ENCODE measurements at regions not wholly inside any gene's neighbourhood (a gene's known extent, or its start where the extent isn't known, plus 50 kb on each side); places are given as distances from the start of the nearest gene placed in this dataset.
"Not testable (repeated sequence)": the region's sequence is repeated elsewhere in the genome, so short reads cannot be mapped to it uniquely, and the experiment has no call there.

DNA sequence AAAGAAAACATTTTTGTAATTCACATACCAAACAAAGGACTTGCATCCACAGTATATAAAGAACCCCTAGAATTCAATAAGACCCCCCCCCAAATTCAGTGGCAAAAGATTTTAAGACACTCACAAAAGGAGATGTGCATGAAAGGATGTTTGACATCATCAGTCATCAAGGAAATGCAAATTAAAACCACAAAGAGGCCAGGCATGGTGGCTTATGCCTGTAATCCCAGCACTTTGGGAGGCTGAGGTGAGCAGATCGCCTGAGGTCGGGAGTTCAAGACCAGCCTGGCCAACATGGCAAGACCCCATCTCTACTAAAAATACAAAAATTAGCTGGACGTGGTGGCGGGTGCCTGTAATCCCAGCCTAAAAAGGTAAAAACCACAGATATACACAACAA is 61.3 kb downstream of the AIPL1 start:
- not testable (repeated sequence) for H3K27ac ChIP-seq (ENCODE audit: low read depth); H3K36me3 ChIP-seq (ENCODE audit: insufficient read depth); H3K4me1 ChIP-seq (ENCODE audit: insufficient read depth); H3K4me3 ChIP-seq (ENCODE audit: low read depth, low read length); DNase-seq (ENCODE audit: extremely low spot score)
- 83% methylated on average over 4 of the region's 4 CpGs for WGBS

DNA sequence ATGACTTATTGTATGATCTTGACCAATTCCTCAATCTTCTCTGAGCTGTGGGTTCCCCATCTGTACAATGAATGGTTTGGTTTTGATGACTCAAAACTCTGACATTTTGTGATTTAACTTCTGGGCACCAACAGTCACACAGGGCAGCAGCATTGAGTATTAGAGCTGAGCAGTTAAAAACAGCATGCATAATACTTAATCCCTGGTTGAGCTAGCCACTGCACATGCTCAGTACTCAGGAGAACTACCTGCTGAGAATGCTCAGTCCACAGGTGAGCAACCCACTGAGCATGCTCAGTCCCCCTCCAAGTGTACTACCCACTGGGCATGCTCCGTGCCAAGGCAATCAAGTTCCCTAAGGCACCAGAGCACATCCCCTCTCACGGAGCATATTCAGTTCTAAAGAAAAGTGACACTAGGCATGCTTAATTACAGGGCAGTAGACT is 68.7 kb downstream of the AIPL1 start:
- H3K4me1 ChIP-seq (ENCODE audit: insufficient read depth), result no peaks in the 10 kb centered on the region
- no peak overlapping the region for H3K27ac ChIP-seq (ENCODE audit: low read depth)
- H3K4me3 ChIP-seq (ENCODE audit: low read depth, low read length), result no peak overlapping the region
- WGBS, result 57% methylated on average over 2 of the region's 2 CpGs
- no peaks in the 10 kb centered on the region for H3K36me3 ChIP-seq (ENCODE audit: insufficient read depth)
- DNase-seq (ENCODE audit: extremely low spot score), result no peak

DNA sequence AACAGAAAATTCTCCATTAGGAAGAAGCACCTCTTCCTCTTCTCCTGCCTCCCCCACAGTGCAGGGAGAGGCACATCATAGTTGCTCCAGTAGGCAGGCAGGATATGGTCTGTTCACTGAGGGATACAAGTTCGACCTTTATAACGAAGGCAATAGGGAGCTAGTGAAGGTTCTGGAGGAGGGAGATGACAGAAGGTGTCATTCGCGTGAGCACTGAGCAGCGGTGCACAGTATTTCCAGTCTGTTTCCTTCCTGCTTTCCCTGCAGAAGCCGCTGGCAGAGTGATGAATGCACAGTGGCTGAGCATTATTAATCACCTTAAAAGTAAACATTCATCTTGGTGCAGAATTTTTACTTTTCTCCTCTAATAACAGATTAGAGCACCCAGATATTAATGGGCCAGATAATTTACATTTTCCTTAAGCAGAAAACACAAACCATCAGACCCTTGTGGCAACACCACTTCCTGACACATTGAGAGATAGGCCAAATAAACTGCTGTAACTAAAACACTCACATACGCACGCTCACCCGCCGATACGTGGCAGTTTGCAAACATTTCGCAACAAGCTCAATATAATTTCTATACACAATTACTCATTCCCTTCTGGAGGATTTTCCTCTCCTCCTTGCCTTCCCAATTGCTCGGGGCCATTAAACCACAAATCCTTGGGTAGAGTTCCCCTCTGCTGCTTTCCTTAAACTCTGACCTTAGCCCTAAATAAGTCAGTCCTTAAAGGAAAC is 69.5 kb downstream of the AIPL1 start:
- H3K36me3 ChIP-seq (ENCODE audit: insufficient read depth), result no peaks in the 10 kb centered on the region
- 47% methylated on average over 13 of the region's 13 CpGs for WGBS
- no peak overlapping the region for H3K27ac ChIP-seq (ENCODE audit: low read depth)
- no peak overlapping the region for H3K4me3 ChIP-seq (ENCODE audit: low read depth, low read length)
- DNase-seq (ENCODE audit: extremely low spot score), result no peak
- no peaks in the 10 kb centered on the region for H3K4me1 ChIP-seq (ENCODE audit: insufficient read depth)

DNA sequence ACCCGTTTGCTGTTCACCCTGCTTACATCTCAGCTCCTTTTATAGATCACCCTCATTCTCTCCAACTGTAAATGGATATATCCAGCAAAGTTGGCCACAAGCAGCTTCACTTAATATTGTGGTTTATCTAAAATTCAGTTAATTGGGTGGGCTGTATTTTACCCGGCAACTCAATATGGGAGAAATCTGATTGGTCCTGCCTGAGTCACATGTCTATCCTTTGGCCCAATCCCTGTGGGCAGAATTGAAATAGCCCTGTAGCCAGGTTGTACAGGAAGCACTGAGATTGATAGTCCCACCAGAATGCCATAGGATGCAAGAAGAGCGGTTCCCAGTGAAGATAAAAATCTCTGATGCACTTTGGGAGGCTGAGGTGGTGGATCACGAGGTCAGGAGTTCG is 73.2 kb downstream of the AIPL1 start:
- Histone ChIP-seq H3K4me3 (ENCODE audit: low read depth, low read length) (no peak overlapping the region), H3K36me3 (ENCODE audit: insufficient read depth) (no peaks in the 10 kb centered on the region), H3K4me1 (ENCODE audit: insufficient read depth) (no peaks in the 10 kb centered on the region), H3K27ac (ENCODE audit: low read depth) (no peak overlapping the region)
- DNase-seq (ENCODE audit: extremely low spot score), result no peak
- 81% methylated on average over 5 of the region's 5 CpGs for WGBS

DNA sequence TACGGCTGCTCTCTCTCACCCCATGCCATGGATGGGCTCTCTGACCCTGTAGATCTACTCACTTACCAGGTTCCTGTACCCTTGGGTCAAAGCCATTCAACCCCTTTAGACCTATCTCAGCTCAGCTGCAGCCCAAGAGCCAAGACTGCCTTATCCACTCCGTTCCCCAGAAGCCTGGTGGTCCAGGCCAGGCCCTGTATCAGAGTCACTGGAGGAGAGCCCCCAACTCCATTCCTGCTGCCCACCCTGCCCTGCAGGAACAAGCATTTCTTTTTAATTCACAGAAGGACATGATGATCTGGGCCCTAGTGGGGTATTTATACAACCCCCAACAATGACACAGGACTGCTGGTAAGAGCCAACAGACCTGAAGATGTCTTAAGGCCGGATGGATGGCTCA is 76.8 kb downstream of the AIPL1 start:
- no peak for DNase-seq (ENCODE audit: extremely low spot score)
- H3K27ac ChIP-seq (ENCODE audit: low read depth), result no peak overlapping the region
- 79% methylated on average over 3 of the region's 3 CpGs for WGBS

DNA sequence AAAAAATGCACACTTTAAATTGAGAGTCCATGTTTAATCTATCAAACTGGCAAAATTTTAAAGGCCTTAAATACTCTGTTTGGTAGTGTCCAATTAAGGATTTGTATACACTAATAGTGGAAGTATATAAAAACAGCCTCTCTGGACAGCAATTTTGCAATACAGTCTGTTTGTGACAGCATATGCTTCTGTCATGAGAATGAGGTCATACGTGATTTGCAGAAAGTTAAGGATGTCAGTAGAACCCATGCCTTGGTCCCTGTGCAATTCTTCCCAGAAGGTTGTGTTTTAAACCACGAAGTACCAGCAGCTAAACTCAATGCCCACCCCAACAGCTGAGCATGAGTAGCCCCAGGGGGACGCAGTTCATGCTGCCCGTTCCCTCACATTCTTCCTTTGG is 78.4 kb downstream of the AIPL1 start:
- DNase-seq (ENCODE audit: extremely low spot score), result no peak
- no peaks in the 10 kb centered on the region for H3K36me3 ChIP-seq (ENCODE audit: insufficient read depth)
- no peak overlapping the region for H3K4me3 ChIP-seq (ENCODE audit: low read depth, low read length)
- WGBS, result 67% methylated on average over 4 of the region's 4 CpGs
- H3K4me1 ChIP-seq (ENCODE audit: insufficient read depth), result no peaks in the 10 kb centered on the region
- no peak overlapping the region for H3K27ac ChIP-seq (ENCODE audit: low read depth)

More for the DNA sequence above, 76.8 kb downstream of the AIPL1 start:
- Histone ChIP-seq H3K4me3 (ENCODE audit: low read depth, low read length) (no peak overlapping the region), H3K4me1 (ENCODE audit: insufficient read depth) (no peaks in the 10 kb centered on the region), H3K36me3 (ENCODE audit: insufficient read depth) (no peaks in the 10 kb centered on the region)

DNA sequence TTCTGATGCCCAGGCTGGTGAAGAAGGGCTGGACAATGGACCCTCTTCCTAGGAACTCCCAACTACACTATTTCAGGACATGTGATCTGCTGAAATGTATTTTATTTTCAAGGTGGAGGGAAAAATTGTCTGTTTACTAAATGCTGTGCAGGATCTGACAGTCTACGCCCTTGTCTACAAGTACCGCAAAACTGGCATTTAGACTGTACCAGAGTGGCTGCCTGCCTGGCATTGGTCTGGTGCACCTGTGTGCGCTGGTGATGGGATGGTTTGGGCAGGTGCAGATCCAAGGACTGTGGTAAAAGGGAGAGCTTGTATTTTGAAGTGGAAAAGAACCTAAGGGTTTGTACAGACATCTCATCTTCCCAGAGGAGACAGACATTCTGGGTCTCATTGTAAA is 79.7 kb downstream of the AIPL1 start:
- DNase-seq (ENCODE audit: extremely low spot score), result no peak
- no peak overlapping the region for H3K27ac ChIP-seq (ENCODE audit: low read depth)
- 77% methylated on average over 3 of the region's 3 CpGs for WGBS
- H3K36me3 ChIP-seq (ENCODE audit: insufficient read depth), result no peaks in the 10 kb centered on the region
- H3K4me3 ChIP-seq (ENCODE audit: low read depth, low read length), result no peak overlapping the region
- H3K4me1 ChIP-seq (ENCODE audit: insufficient read depth), result no peaks in the 10 kb centered on the region

DNA sequence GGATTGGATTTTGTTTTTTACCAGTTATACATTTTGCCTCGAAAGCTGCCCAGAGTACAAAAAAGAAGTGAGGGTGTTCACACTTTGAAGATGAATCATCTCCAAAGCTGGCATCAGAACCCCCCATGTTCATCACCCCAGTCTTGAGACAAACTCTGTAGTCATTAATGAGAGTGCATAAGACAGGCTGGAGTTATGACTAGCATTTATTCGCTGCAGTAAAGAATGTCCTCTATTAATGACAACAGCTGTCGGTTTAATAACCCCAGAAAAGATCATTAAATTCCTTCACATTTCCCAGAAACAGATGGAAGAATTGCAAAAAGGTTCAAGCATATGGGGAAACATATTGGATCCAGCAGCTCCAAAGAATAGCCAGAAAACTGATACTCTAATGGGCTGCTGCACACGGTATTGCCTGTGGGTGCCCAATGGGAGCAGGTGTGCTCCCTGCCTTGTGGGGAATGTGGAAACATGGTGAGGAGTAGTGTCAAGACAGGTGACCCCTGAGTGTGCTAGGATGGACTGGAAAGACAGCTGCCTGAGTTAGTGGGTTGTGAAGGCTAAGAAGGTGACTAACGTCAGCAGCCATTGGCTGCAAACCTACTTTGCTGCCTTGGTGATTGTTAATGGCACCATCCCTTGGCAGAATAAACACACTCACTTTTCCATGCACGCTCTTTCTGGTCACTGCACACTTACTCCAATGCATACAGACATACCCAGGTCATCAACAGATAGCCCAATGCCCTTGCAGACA is 81.9 kb downstream of the AIPL1 start:
- Histone ChIP-seq H3K27ac (ENCODE audit: low read depth) (no peak overlapping the region), H3K36me3 (ENCODE audit: insufficient read depth) (no peaks in the 10 kb centered on the region), H3K4me1 (ENCODE audit: insufficient read depth) (no peaks in the 10 kb centered on the region), H3K4me3 (ENCODE audit: low read depth, low read length) (no peak overlapping the region)
- 72% methylated on average over 6 of the region's 6 CpGs for WGBS
- DNase-seq (ENCODE audit: extremely low spot score), result no peak

DNA sequence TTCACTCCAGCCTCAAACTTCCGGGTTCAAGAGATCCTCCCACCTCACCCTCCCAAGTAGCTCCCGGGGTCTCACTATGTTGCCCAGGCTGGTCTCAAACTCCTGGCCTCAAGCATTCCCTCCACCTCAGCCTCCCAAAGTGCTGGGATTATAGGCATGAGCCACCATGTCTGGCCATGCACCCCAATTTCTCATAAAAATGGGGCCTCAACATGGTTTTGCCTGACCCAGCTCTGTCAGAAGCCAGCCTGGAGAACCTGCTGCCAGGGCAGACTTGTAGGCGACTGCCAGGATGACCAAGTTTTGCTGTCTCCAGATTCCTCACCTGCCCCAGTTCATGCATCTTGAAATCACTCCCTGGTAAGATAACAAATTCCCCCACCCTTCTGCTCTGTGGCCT is 82.9 kb downstream of the AIPL1 start:
- WGBS, result 88% methylated on average over 3 of the region's 3 CpGs
- DNase-seq (ENCODE audit: extremely low spot score), result no peak
- no peak overlapping the region for H3K27ac ChIP-seq (ENCODE audit: low read depth)
- H3K4me1 ChIP-seq (ENCODE audit: insufficient read depth), result no peaks in the 10 kb centered on the region
- H3K36me3 ChIP-seq (ENCODE audit: insufficient read depth), result no peaks in the 10 kb centered on the region
- H3K4me3 ChIP-seq (ENCODE audit: low read depth, low read length), result no peak overlapping the region

DNA sequence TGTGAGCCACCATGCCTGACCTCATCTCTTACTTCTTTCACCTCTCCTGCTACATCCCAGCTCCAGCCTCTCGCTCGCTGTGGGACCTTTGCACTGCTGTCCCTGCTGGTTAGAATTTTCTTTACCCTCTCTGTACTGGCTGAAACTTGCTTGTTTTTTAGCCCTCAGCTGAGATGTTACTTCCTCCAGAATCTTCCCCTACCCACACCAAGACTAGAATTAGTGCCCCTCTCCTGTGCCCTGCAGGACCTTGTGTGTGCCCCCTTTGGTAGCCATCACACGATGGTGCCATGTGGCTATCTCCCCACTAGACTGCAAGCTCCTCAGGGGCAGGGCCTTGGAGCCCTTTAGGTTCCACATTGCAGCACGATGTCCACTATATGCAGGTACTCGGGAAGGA is 84.1 kb downstream of the AIPL1 start:
- no peak overlapping the region for H3K4me3 ChIP-seq (ENCODE audit: low read depth, low read length)
- H3K4me1 ChIP-seq (ENCODE audit: insufficient read depth), result no peaks in the 10 kb centered on the region
- 91% methylated on average over 5 of the region's 5 CpGs for WGBS
- no peaks in the 10 kb centered on the region for H3K36me3 ChIP-seq (ENCODE audit: insufficient read depth)
- no peak for DNase-seq (ENCODE audit: extremely low spot score)
- H3K27ac ChIP-seq (ENCODE audit: low read depth), result no peak overlapping the region

DNA sequence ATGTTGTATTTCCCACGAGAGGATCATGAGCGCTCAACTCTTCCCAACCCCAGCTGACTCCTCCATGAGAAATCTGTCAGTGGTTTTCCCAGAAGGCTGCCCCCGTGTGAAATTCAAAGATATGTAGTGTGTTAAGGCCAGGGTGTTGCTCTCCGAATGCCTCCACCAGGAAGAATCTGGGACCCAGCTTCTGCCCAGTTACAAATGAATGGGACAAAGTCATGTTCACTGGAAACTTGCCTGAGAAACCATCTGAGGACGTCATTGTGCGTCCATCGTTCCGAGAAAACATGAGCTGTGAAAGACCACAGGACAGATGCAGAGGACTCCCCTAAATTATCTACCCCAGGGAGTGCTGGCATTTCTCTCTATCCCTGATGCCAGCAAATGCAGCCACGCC is 86.0 kb downstream of the AIPL1 start:
- no peak overlapping the region for H3K4me3 ChIP-seq (ENCODE audit: low read depth, low read length)
- no peaks in the 10 kb centered on the region for H3K4me1 ChIP-seq (ENCODE audit: insufficient read depth)
- no peaks in the 10 kb centered on the region for H3K36me3 ChIP-seq (ENCODE audit: insufficient read depth)
- no peak overlapping the region for H3K27ac ChIP-seq (ENCODE audit: low read depth)
- no peak for DNase-seq (ENCODE audit: extremely low spot score)
- 75% methylated on average over 9 of the region's 9 CpGs for WGBS

DNA sequence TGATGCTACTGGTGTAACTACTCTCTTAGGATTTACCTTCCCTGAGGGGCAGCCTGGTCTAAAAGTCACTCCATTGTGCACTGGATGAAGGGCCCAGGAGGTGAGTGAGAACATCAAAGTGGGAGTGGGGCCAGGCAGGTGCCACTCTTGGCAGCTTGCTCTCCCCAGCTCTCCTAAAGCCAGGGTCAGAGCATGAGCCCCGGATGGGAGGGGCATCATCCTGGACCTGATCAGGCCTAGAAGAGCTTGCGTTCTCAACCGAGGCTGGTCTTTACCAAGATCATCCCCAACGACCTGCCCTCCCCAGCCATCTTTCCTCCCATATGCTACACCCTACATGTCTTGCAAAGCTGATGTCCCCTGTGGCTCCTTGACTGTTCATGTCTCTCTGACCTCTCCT is 87.1 kb downstream of the AIPL1 start:
- Histone ChIP-seq H3K36me3 (ENCODE audit: insufficient read depth) (no peaks in the 10 kb centered on the region), H3K4me3 (ENCODE audit: low read depth, low read length) (no peak overlapping the region), H3K27ac (ENCODE audit: low read depth) (no peak overlapping the region), H3K4me1 (ENCODE audit: insufficient read depth) (no peaks in the 10 kb centered on the region)
- WGBS, result 80% methylated on average over 4 of the region's 4 CpGs
- DNase-seq (ENCODE audit: extremely low spot score), result no peak

DNA sequence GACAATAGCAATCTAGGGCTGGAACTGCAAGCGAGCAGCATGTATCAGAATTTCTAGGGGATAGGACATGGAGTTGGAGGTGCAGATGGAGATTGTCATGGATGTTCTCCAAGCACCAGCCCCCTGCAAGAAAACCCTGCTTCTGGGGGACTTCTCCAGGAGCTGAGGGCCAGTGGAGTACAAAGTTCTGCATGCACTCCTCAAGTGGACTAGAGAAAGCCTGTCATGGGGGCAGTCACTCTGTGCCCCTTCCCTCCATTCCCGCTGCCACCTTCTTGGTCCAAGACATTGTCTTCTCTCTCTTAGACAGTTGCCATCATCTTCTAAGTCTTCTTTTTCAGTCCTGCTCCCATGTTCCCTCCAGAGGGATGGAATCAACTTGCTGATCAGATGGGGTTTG is 87.9 kb downstream of the AIPL1 start:
- DNase-seq (ENCODE audit: extremely low spot score), result no peak
- WGBS, result 92% methylated on average over 2 of the region's 2 CpGs
- H3K4me3 ChIP-seq (ENCODE audit: low read depth, low read length), result no peak overlapping the region
- H3K36me3 ChIP-seq (ENCODE audit: insufficient read depth), result no peaks in the 10 kb centered on the region
- no peaks in the 10 kb centered on the region for H3K4me1 ChIP-seq (ENCODE audit: insufficient read depth)
- H3K27ac ChIP-seq (ENCODE audit: low read depth), result no peak overlapping the region

DNA sequence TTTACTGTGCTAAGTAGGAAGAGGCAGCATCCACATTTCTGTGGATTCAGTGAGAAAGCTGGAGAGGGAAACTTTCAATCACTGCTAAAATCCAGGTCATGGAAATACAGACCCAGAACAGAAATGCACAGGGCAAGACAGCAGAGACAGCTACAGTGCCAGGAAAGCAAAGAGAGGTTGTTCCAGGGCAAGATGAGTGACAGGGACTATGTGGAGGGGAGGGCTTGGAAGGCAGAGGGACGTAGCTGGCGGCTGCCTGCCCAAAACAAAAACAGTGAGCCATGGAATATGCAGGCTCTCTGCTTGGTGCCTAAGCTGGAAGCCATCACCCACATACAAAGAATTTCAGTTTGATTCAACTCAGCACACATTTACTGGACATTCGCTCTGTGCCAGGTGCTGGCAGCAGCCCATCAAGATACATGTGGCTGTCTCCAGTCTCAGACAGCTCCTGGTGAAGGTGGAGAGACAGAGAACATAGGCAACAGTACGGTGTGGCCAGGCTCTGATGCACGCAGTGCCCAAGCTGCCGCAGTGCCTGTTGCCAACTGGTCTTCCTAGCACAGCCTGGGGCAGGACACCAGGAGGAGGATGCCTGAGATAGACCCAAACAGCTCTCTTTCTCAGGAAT is 88.7 kb downstream of the AIPL1 start:
- Histone ChIP-seq H3K4me1 (ENCODE audit: insufficient read depth) (no peaks in the 10 kb centered on the region), H3K36me3 (ENCODE audit: insufficient read depth) (no peaks in the 10 kb centered on the region), H3K4me3 (ENCODE audit: low read depth, low read length) (no peak overlapping the region), H3K27ac (ENCODE audit: low read depth) (no peak overlapping the region)
- DNase-seq (ENCODE audit: extremely low spot score), result no peak
- WGBS, result 68% methylated on average over 6 of the region's 6 CpGs
